ENCODE measurements at regions not wholly inside any gene's neighbourhood (a gene's known extent, or its start where the extent isn't known, plus 50 kb on each side); places are given as distances from the start of the nearest gene placed in this dataset.

GRCh38 chr2:13536941-13537340 lies 820.2 kb downstream of the TRIB2 start:
- TF ChIP-seq EP300 (IDR thresholded peaks at IDR 0.05) = no peak
- no peak for TF ChIP-seq CTCF (IDR thresholded peaks at IDR 0.05)
